ENCODE measurements at regions not wholly inside any gene's neighbourhood (a gene's known extent, or its start where the extent isn't known, plus 50 kb on each side); places are given as distances from the start of the nearest gene placed in this dataset.

DNA sequence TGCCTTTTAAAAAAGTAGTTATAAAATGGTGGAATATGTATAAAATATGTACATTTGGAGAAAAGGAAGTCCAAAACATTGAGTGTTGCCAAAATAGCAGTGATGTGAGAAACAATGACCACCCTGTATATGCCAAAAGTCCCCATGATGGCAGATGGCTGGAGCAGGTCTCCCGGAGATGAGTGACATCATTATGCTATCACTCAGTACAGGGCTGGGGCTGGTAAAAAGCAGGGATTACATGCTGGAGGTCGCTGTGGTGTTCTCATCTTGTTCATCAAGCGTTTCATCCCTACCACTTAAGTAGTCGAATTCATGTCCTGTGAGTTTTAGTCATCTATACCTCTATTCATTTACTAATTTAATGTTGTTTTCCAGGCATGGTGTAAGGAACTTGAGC, 315.3 kb upstream of the SLC35B3 start:
- TF ChIP-seq POLR2AphosphoS5 (IDR thresholded peaks at IDR 0.05; ENCODE audit: insufficient read depth in 1 of 2, low read depth in 1 of 2) (no peak), POLR2A (IDR thresholded peaks at IDR 0.05) (no peak)
- TF ChIP-seq, protein P1, sequence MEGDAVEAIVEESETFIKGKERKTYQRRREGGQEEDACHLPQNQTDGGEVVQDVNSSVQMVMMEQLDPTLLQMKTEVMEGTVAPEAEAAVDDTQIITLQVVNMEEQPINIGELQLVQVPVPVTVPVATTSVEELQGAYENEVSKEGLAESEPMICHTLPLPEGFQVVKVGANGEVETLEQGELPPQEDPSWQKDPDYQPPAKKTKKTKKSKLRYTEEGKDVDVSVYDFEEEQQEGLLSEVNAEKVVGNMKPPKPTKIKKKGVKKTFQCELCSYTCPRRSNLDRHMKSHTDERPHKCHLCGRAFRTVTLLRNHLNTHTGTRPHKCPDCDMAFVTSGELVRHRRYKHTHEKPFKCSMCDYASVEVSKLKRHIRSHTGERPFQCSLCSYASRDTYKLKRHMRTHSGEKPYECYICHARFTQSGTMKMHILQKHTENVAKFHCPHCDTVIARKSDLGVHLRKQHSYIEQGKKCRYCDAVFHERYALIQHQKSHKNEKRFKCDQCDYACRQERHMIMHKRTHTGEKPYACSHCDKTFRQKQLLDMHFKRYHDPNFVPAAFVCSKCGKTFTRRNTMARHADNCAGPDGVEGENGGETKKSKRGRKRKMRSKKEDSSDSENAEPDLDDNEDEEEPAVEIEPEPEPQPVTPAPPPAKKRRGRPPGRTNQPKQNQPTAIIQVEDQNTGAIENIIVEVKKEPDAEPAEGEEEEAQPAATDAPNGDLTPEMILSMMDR (IDR thresholded peaks at IDR 0.05) = no peak

All from vagina (tissue), 2 donors.